Fibroblast of villous mesenchyme (primary cell): ENCODE measurements at regions not wholly inside any gene's neighbourhood (a gene's known extent, or its start where the extent isn't known, plus 50 kb on each side); places are given as distances from the start of the nearest gene placed in this dataset.
"Not testable (repeated sequence)": the region's sequence is repeated elsewhere in the genome, so short reads cannot be mapped to it uniquely, and the experiment has no call there.

ENCODE experiments used
- DNase-seq: peaks from one replicate; pipeline ENCODE4 v3.0.0-alpha.2; 2010; ENCODE audit warnings: low read depth
- H3K4me3 ChIP-seq: 2 replicates; pipeline ENCODE4 v1.5.1; 2011; ENCODE audit warnings: low read depth, mild to moderate bottlenecking, low read length
- CTCF ChIP-seq: IDR thresholded peaks from 2 replicates; pipeline ENCODE4 v1.5.1; 2012; ENCODE audit warnings: low read depth, mild to moderate bottlenecking, low read length; ENCODE audit not compliant: insufficient read depth

DNA sequence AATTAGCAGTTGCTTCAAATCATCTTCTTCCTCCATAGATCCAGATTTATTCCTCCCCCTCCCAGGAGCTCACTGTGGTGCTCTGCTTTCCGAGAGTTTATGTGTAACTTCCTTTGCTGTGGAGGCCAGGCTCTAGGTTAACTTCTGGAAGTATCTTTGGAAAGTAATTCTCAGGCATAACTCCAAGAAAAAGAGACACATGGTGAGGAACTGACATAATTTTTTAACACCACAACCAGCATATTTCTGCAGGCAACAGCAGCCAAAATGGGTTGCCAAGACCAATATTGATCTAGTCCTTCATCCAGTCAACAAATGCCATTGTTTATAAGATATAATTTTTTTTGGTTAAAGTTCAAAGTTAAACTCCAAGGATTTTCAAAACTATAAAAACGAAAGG, 114.5 kb upstream of the RBPJ start:
- H3K4me3 ChIP-seq, result no peak overlapping the region
- DNase-seq, result peak; percentile 53
- TF ChIP-seq CTCF, result no peak

DNA sequence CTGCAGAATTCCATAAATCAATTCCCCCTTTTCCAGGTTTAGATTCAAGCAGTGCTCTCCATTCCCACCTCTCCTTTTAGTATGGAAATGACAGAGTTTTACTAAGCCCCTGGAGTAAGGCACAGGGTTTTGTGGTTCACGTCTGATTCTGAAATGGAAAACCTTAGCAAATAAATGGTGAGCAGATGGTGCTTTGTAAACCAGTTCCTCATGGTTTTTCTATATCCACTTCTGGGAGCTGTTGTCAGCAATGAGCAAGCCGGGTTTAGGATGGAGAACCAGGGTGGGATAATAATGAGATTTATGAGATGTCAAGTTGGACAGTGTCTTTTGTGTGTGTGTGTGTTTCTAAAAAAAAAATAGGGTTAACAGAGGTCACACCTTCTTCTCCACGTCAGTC, 113.8 kb upstream of the RBPJ start:
- no peak for TF ChIP-seq CTCF
- DNase-seq, result no peak
- H3K4me3 ChIP-seq, result no peak overlapping the region

- no peak for DNase-seq
Measured at GRCh38 chr4:26207631-26208030, 113.2 kb upstream of the RBPJ start.

GRCh38 chr4:26208237-26208994, 112.4 kb upstream of the RBPJ start:
- H3K4me3 ChIP-seq, result no peak overlapping the region
- no peak for DNase-seq
- TF ChIP-seq CTCF, result no peak

More at GRCh38 chr4:26207631-26208030, 113.2 kb upstream of the RBPJ start:
- TF ChIP-seq CTCF, result no peak
- H3K4me3 ChIP-seq, result no peak overlapping the region

- H3K4me3 ChIP-seq, DNase-seq: not testable (repeated sequence)
Measured at GRCh38 chr4:26209378-26209777, 111.4 kb upstream of the RBPJ start.

DNA sequence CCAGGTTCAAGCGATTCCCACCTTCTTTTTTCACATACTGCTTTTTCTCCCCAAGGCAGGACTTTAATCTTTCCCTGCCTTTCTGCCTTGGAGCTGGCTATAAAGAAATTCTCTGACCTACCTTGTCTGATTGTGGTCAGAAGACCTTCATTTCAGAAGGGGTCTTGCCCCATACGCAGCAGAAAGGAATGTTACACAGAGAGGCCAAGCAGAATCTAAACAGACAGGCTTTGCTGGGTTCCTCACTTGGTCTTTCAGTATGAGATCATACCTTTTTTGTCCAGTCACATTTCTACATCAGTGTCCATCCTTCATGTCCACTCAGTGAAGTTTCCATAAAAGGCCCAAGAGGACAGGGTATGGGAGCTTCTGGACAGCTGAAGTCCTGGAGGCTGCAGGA, 108.3 kb upstream of the RBPJ start:
- H3K4me3 ChIP-seq, result no peak overlapping the region
- no peak for DNase-seq
- no peak for TF ChIP-seq CTCF

GRCh38 chr4:26213317-26213716, 107.5 kb upstream of the RBPJ start:
- no peak for DNase-seq
- H3K4me3 ChIP-seq, result no peak overlapping the region
- no peak for TF ChIP-seq CTCF
